Colonic mucosa (tissue), 4 donors: ENCODE measurements at regions not wholly inside any gene's neighbourhood (a gene's known extent, or its start where the extent isn't known, plus 50 kb on each side); places are given as distances from the start of the nearest gene placed in this dataset.

Experiments
- DNase-seq: peaks from one replicate; pipeline ENCODE4 v3.0.0-alpha.2; 2020
- H3K27ac ChIP-seq: fragments of 200-600 bp; one replicate; pipeline ENCODE4 v1.8.0; 2021
- H3K27me3 ChIP-seq: fragments of 200-600 bp; one replicate; pipeline ENCODE4 v1.8.0; 2021
- H3K36me3 ChIP-seq: fragments of 200-600 bp; one replicate; pipeline ENCODE4 v1.8.0; 2021
- H3K4me1 ChIP-seq: fragments of 200-600 bp; one replicate; pipeline ENCODE4 v1.8.0; 2021; ENCODE audit warnings: mild to moderate bottlenecking
- H3K4me3 ChIP-seq: fragments of 200-600 bp; one replicate; pipeline ENCODE4 v1.8.0; 2021
- H3K9ac ChIP-seq, 2 donors: one replicate each; pipeline ENCODE4 v1.7.0; 2013; ENCODE audit warnings: control low read depth in 2 of 2, low read depth in 2 of 2, low read length in 2 of 2
- H3K9me3 ChIP-seq: fragments of 200-600 bp; one replicate; pipeline ENCODE4 v1.8.0; 2021
- intact Hi-C: fragments of 100-400 bp; cut with DNase I; formaldehyde crosslinking; loops from one replicate; pipeline ENCODE4 v1.14.1; 2022
- TF ChIP-seq, protein P1 (sequence below): fragments of 200-600 bp; IDR thresholded peaks from one replicate; pipeline ENCODE4 v1.8.0; 2022; ENCODE audit warnings: antibody characterized with exemption, mild to moderate bottlenecking
- donor health status: healthy.
- donor health status: DM: no; HTN: no; CAD: no.
- donor health status: DM: no; HTN: no; CAD: no.

GRCh38 chr18:37871561-37871960 lies 306.0 kb upstream of the CELF4 start:
- no peak for DNase-seq
- TF ChIP-seq, protein P1, sequence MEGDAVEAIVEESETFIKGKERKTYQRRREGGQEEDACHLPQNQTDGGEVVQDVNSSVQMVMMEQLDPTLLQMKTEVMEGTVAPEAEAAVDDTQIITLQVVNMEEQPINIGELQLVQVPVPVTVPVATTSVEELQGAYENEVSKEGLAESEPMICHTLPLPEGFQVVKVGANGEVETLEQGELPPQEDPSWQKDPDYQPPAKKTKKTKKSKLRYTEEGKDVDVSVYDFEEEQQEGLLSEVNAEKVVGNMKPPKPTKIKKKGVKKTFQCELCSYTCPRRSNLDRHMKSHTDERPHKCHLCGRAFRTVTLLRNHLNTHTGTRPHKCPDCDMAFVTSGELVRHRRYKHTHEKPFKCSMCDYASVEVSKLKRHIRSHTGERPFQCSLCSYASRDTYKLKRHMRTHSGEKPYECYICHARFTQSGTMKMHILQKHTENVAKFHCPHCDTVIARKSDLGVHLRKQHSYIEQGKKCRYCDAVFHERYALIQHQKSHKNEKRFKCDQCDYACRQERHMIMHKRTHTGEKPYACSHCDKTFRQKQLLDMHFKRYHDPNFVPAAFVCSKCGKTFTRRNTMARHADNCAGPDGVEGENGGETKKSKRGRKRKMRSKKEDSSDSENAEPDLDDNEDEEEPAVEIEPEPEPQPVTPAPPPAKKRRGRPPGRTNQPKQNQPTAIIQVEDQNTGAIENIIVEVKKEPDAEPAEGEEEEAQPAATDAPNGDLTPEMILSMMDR = no peak
- H3K27ac ChIP-seq = no peak overlapping the region
- H3K9me3 ChIP-seq = no peaks in the 10 kb centered on the region
- no peak overlapping the region for H3K9ac ChIP-seq
- H3K36me3 ChIP-seq = no peaks in the 10 kb centered on the region
- no peak overlapping the region for H3K4me3 ChIP-seq
- no peaks in the 10 kb centered on the region for H3K4me1 ChIP-seq
- intact Hi-C loops = no loop called here
- no peaks in the 10 kb centered on the region for H3K27me3 ChIP-seq

DNA sequence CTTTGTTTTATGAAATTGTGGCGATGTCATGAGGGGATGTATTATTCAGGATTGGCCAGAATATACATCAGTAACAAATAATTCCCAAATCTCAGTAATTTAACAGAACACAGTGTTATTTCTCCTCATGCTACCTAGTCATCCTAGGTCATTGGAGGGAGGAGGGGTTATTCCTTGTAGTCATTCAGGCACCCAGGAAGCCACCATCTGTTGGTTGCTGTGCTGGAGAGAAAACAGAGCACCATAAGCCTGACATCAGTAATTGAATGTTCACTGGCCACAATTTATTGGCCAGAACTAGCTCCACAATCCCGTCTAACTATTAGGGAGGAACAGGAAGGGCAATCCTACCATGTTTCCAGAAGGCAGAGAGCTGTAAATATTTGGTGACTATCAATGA lies 303.5 kb upstream of the CELF4 start:
- TF ChIP-seq, protein P1 = no peak
- intact Hi-C loops = no loop called here

GRCh38 chr18:37864122-37864521 lies 298.5 kb upstream of the CELF4 start:
- H3K9me3 ChIP-seq = no peaks in the 10 kb centered on the region
- no peak for DNase-seq
- intact Hi-C loops = no loop called here
- H3K9ac ChIP-seq = no peak overlapping the region
- H3K4me3 ChIP-seq = no peak overlapping the region
- TF ChIP-seq, protein P1 = no peak
- H3K36me3 ChIP-seq = no peaks in the 10 kb centered on the region
- H3K27ac ChIP-seq = no peak overlapping the region
- H3K4me1 ChIP-seq = no peaks in the 10 kb centered on the region
- H3K27me3 ChIP-seq = no peaks in the 10 kb centered on the region

More for the DNA sequence above, 303.5 kb upstream of the CELF4 start:
- no peaks in the 10 kb centered on the region for H3K36me3 ChIP-seq
- H3K4me3 ChIP-seq = no peak overlapping the region
- no peaks in the 10 kb centered on the region for H3K4me1 ChIP-seq
- no peak overlapping the region for H3K9ac ChIP-seq
- no peak for DNase-seq
- H3K27ac ChIP-seq = no peak overlapping the region
- H3K9me3 ChIP-seq = no peaks in the 10 kb centered on the region
- H3K27me3 ChIP-seq = no peaks in the 10 kb centered on the region

- intact Hi-C loops = no loop called here
- DNase-seq = no peak
Measured at GRCh38 chr18:37861981-37862380, 296.4 kb upstream of the CELF4 start.

GRCh38 chr18:37854396-37854795 lies 288.8 kb upstream of the CELF4 start:
- DNase-seq = no peak

More at GRCh38 chr18:37861981-37862380, 296.4 kb upstream of the CELF4 start:
- no peak overlapping the region for H3K27ac ChIP-seq
- no peak overlapping the region for H3K9ac ChIP-seq
- no peak overlapping the region for H3K4me3 ChIP-seq
- no peaks in the 10 kb centered on the region for H3K27me3 ChIP-seq
- H3K9me3 ChIP-seq = no peaks in the 10 kb centered on the region
- TF ChIP-seq, protein P1 = no peak
- H3K36me3 ChIP-seq = no peaks in the 10 kb centered on the region
- H3K4me1 ChIP-seq = no peaks in the 10 kb centered on the region

More at GRCh38 chr18:37854396-37854795, 288.8 kb upstream of the CELF4 start:
- Histone ChIP-seq H3K9me3 (no peaks in the 10 kb centered on the region), H3K4me1 (no peaks in the 10 kb centered on the region), H3K4me3 (no peak overlapping the region), H3K9ac (no peak overlapping the region), H3K27me3 (no peaks in the 10 kb centered on the region), H3K36me3 (no peaks in the 10 kb centered on the region), H3K27ac (no peak overlapping the region)
- intact Hi-C loops = no loop called here
- TF ChIP-seq, protein P1 = no peak
